IPS DF 19.7 (cell line): ENCODE measurements at regions not wholly inside any gene's neighbourhood (a gene's known extent, or its start where the extent isn't known, plus 50 kb on each side); places are given as distances from the start of the nearest gene placed in this dataset.
"Not testable (repeated sequence)": the region's sequence is repeated elsewhere in the genome, so short reads cannot be mapped to it uniquely, and the experiment has no call there.

Experiments used
- DNase-seq: peaks from one replicate; pipeline ENCODE4 v3.0.0-alpha.2; 2013; ENCODE audit warnings: low read depth, low spot score

GRCh38 chr7:68224041-68224741 is 1227.6 kb downstream of the TYW1 start:
- DNase-seq: no peak

GRCh38 chr7:68231011-68231410 is 1234.4 kb downstream of the TYW1 start:
- not testable (repeated sequence) for DNase-seq

GRCh38 chr7:68235937-68236336 is 1239.3 kb downstream of the TYW1 start:
- DNase-seq: no peak

- no peak for DNase-seq
These were observed 1241.7 kb downstream of the TYW1 start for GRCh38 chr7:68238204-68238805.

GRCh38 chr7:68243128-68243527 is 1246.5 kb downstream of the TYW1 start:
- DNase-seq: no peak

DNA sequence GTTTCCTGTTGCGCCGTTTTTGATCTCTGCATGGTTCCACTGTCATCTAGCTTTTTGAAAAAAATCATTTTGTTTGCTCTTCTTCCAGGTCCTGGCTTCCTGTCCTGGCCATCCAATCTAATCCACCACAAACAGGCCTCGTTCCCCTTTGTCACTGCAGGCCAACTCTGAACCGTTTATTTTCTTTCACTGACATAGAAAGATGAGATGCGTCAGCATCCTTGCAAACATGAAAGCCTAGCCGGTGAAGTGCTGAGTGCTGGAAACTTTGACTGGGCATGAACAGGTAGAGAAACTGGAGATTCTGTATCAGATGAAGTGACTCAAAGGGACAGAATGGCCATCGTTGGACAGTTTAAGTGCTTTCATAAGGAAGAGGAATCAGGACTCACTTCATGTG is 1247.8 kb downstream of the TYW1 start:
- DNase-seq: no peak

- DNase-seq: no peak
These were observed 1249.1 kb downstream of the TYW1 start for GRCh38 chr7:68245688-68246087.

DNA sequence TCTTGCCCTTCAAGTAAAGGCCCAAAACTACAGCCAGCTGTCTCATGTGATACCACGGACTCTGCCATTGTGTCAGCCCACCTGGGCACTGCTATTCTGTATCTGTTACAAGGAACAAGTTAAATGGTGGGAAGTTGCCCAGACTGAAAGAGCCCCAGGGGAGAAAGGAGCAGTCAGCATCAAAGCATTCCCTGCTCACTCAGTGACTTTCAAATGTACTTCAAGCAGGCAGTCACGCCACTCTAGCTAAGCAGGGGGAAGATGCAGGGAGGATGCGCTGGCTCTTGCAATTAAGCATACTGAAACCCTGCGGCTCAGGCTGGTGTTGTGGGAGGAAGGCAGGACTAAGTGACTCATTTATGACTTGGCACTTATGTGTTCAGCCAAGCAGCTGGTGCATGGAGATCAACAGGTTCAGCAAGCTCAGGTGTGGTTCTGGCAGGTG is 1249.6 kb downstream of the TYW1 start:
- DNase-seq: no peak

DNA sequence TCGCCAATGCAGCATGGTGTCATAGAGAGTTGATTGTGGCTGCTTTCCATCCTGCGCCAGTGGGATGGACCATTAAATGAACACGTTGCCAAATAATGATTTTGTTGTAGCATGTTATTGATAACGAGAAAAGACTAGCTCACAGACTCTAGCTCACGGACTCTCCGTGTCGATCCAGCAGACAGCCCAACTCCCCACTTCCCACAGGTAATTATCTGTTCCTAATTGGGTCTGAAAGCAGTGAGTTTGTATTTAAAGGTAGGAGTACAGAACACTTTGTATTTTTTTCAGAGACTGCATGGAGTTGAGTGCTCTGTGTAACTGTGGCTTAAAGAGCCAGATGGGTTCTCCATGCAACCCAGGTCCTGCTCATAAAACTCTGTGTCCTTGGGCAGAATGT is 1250.5 kb downstream of the TYW1 start:
- no peak for DNase-seq

DNA sequence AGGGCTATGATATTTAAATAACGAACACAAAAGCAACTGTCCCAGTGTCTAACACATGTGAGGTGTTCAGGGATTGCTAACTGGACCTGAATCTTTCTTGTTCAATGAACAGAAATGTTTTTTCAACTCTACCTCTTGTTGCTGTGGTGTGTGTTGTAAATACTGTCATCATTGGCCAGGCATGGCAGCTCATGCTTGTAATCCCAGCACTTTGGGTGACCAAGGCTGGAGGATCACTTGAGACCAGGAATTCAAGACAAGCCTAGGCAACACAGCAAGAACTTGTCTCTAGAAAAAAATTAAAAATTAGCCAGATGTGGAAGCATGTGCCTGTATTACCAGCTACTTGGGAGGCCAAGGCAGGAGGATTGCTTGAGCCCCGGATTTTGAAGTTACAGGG is 1250.9 kb downstream of the TYW1 start:
- DNase-seq: no peak

DNA sequence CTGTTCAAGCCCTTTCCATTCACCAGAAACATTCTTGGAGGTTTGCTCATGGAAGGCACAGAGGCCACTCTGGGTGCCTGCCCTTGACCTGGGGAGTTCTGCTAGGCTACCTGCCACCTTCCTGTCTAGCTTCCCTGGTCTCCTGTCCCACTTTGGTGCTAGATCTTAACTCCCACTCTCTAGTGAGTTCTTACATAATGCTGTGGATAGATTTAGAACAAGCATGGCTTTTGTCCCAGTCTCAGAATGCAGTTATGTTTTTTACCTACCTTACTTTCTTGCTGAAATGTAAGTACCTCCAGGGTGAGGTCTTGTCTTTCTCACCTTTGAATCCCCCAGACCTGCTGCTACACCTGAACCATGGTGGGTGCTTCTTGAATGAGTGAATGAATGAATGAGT is 1252.3 kb downstream of the TYW1 start:
- DNase-seq: no peak

DNA sequence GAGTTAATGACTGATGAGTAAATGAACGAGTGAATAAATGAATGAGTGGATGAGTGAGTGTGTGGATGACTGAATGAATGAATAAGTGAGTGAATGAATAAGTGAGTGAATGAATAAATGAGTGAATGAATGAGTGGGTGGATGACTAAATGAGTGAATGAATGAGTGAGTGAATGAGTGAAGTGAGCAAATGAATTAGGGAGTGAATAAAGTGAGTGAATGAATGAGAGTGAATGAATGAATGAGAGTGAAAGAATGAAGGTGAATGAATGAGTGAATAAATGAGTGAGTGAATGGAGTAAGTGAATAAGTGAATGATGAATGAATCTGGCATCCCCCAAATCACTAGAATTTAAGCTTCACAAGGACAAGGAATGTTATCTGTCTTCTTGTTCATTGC is 1253.0 kb downstream of the TYW1 start:
- no peak for DNase-seq

GRCh38 chr7:68250143-68250542 is 1253.5 kb downstream of the TYW1 start:
- DNase-seq: no peak

GRCh38 chr7:68254815-68255214 is 1258.2 kb downstream of the TYW1 start:
- DNase-seq: not testable (repeated sequence)

GRCh38 chr7:68256295-68256694 is 1259.7 kb downstream of the TYW1 start:
- DNase-seq: no peak

DNA sequence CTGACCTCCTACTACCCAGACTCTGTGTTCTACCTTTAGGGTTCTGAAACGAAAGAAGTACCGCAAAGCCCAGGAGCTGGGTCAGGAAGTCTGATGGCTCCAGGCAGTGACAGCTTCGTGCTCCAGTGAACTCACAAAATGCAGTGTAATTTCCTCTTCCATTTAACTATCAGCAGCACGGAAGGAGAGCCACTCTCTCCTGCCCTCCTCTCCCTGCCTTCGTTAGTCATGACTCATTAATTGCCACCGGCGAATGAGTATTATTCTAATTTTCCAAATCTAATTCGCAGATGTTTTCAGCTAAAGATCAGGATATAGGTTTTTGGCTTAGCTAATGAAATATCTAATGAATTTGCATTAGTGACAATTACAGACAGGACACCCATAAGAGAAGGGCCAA is 1262.0 kb downstream of the TYW1 start:
- DNase-seq: no peak

DNA sequence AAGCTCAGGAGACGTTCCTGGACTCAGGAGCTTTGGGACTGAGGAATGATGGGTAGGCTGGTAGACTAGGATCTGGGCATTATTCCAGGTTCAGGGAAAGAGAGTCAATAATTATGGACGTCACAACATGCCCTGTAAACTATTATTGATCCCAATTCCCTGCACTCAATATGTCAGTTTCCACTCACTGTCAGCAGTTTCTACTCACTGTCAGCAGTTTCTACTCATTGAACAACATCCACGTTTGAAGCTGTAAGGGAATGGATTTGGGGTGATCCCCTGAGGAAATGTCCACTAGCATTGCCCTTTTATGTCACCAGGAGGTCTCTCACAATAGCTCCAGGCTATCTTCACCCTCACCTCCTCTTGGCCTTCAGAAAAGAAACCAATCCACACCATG is 1268.6 kb downstream of the TYW1 start:
- no peak for DNase-seq

GRCh38 chr7:68266004-68266579 is 1269.5 kb downstream of the TYW1 start:
- no peak for DNase-seq

DNA sequence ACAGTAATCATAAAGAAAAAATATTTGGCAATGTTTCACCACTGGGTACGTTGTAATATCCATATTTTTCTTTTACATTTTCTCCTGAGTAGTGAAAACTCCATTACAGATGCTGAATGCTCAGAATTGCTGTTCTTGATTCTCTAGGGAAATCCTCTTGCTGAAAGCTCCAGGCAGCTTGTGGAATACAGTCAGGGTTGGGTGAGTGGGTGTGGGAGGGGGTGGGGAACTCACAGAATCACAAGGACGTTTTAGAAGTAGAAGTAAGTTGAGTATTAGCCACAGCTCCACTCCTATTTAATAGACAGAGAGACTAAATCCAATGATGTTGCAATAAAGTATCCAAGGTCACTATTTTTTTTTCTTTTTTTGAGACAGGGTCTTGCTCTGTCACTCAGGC is 1270.9 kb downstream of the TYW1 start:
- DNase-seq: no peak

DNA sequence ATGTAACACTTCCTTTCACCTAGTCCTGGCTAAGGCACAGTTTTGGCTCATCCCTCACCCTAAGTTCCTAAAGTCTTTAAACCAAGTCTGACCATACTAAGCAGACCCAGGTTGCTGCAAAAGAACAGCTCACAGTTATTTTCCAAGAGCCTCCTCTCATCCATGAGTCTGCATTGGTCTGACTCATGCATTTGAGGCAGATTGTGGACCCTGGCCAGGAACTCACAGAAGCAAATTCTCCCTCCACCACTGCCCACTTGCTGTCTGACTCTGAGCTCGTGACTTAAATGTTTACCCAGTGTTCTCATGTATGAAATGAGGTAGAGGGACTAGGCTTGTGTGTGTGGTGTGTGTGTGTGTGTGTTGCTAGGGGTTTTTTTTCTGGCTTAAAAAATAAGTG is 1272.8 kb downstream of the TYW1 start:
- no peak for DNase-seq

DNA sequence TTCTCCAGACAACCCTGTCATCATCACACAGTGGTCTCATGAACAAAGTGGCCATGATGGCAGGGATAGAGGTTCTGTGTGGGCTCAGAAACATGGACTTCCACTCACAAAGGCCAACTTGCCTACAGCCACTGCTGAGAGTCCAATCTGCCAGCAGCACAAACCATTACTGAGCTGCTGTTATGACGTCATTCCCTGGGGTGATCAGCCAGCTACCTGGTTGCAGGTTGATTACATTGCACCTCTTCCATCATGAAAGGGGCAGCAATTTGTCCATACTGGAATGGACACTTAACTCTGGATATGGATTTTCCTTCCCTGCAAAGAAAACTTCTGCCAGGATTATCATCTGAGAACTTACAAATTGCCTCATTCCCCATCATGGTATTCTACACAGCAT is 1275.9 kb downstream of the TYW1 start:
- DNase-seq: no peak

- DNase-seq: no peak
These were observed 1280.1 kb downstream of the TYW1 start for GRCh38 chr7:68276725-68277124.

DNA sequence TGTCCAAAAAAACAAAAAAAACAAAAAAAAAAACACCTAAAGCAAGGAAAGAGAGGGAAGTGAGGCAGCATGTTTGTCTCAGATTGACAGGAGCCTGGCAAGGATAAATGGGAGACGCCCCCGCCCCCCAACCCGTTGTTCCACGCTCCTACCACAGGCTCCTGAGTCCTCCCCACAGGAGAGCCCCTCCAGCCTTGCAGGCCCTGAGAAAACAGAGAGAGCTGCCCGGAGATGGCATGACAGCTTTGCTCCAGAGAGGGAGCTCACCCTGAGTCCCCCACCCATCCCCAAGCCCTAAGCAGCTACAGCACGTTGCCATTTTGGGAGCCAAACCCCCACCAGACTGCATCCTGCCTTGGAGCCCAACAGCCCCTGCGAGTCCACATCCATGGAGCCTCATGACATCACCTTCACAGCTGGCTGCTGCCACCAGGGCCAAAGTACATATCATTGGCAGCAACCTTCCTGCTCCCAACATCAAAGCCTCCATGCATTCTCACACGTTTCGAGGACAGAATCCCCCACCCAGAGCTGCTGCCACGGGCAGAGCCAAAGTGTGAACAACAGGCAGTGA is 1283.3 kb downstream of the TYW1 start:
- DNase-seq: no peak
